DMS 273 (cell line): ENCODE measurements at regions not wholly inside any gene's neighbourhood (a gene's known extent, or its start where the extent isn't known, plus 50 kb on each side); places are given as distances from the start of the nearest gene placed in this dataset.
"Not testable (repeated sequence)": the region's sequence is repeated elsewhere in the genome, so short reads cannot be mapped to it uniquely, and the experiment has no call there.

Source experiments
- DNase-seq: peaks from one replicate; lab custom pipeline; 2025; ENCODE audit not compliant: unreplicated experiment; lab: John Stamatoyannopoulos, UW

- not testable (repeated sequence) for DNase-seq
Observed at GRCh38 chr9:105022545-105022944, 94.6 kb upstream of the ABCA1 start.

- no peak for DNase-seq
Observed at GRCh38 chr9:105023788-105024187, 95.8 kb upstream of the ABCA1 start.

- DNase-seq: no peak
Observed at GRCh38 chr9:105024529-105024928, 96.6 kb upstream of the ABCA1 start.

- no peak for DNase-seq
Observed at GRCh38 chr9:105026451-105026850, 98.5 kb upstream of the ABCA1 start.

DNA sequence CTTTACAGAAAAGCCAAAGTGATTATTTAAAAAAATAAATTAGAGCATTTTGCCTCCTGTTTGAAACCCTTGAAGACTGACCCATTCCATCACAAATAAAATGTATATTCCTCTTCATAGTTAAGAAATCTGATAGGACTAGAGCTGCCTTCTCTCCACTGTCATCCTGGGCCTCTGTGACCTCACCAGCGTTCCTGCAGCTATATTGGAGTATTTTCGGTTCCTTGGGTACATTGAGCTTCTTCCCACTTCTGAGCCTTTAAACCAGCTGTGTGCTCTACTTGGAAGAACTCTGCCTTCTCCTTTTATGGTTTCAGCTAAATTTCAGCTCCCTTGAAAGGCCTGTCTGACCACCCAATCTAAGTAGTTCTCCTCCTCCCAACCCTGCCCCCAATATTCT, 99.1 kb upstream of the ABCA1 start:
- no peak for DNase-seq

GRCh38 chr9:105030285-105030684, 102.3 kb upstream of the ABCA1 start:
- no peak for DNase-seq

GRCh38 chr9:105037139-105037538, 109.2 kb upstream of the ABCA1 start:
- no peak for DNase-seq

- DNase-seq: no peak
Observed at GRCh38 chr9:105038051-105038450, 110.1 kb upstream of the ABCA1 start.

DNA sequence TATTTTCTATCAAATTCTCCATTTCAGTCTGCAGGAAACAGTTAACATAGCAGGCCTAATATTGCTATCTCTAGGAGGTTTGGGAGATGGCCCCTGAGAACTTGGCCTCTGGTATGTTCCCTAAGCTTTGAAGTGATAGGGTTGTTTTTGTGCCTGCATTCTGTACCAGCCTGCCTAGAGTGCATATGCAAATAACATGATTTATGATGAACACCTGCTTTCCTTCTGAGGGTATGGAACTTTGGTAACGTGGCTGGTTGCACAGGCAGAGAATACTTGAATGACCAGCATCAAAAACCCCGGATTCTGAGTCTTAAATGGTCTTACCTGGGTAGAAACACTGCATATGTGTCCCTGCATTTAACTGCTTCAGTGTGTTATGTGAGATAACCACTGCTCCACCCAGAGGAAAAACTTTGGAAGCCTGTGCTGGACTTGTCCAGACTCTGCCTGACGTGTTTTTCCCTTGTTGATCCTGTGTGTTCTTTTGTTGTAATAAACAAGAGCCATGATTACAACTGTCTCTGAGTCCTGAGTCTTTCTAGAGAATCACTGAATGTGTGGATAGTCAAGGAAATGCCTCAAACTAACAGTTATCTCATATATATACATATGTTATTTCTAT, 111.3 kb upstream of the ABCA1 start:
- DNase-seq: peak; percentile 25

DNA sequence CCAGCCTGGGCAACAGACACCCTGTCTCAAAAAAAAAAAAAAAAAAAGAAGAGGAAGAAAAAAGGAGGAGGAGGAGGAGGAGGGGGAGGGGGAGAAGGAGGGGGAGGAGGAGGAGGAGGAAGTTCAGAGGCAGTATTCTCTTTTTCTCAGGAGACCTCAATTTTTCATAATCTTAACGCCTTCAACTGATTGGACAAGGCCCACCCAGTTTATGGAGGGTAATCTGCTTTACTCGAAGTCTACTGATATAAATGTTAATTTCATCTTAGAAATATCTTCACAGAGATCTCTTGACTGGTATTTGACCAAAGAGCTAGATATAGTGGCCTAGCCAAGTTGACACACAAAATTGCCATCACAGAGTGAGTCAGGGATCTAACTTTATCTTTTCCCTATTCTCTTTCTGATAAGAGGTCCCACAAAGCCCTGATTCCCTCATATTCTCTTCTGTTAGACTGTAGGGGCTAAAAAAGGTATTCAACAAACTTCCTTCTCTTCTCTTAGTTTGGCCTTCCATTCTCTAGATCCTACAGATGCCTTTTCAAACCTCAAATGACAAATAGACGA, 115.5 kb upstream of the ABCA1 start:
- no peak for DNase-seq

GRCh38 chr9:105044518-105044917, 116.6 kb upstream of the ABCA1 start:
- peak; percentile 13 for DNase-seq

- peak; percentile 59 for DNase-seq
Observed at GRCh38 chr9:105046907-105047741, 119.2 kb upstream of the ABCA1 start.

DNA sequence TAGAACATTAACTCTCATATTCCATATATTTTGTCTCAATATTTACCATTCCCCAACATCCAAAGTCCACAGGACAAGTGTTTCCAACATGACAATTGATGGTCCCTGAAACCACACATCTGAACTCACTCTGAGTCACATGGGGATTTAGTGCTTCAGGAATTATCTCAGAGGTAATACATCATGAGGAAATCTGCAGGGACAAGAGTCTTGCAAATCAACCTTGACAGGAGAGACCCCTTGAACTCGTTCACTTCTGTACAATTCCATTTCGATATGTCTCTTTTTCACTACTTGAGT, 119.7 kb upstream of the ABCA1 start:
- DNase-seq: no peak

DNA sequence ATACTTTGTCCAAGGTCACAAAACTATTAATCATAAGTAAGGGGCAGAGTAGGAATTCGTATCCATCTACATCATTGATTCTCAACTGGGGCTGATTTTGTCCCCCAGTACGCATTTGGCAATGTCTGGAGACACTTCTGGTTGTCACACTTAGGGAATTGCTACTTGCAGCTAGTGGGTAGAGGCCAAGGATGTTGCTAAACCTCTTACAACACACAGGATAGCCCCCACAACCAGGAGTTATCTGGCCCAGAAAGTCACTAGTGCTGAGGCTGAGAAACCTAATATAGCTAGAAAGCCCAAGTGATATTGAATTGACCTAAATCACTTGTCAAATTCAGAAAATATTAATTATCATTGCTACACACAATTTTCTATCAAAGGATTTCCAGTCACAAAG, 120.4 kb upstream of the ABCA1 start:
- no peak for DNase-seq

GRCh38 chr9:105050296-105050695, 122.3 kb upstream of the ABCA1 start:
- DNase-seq: no peak

DNA sequence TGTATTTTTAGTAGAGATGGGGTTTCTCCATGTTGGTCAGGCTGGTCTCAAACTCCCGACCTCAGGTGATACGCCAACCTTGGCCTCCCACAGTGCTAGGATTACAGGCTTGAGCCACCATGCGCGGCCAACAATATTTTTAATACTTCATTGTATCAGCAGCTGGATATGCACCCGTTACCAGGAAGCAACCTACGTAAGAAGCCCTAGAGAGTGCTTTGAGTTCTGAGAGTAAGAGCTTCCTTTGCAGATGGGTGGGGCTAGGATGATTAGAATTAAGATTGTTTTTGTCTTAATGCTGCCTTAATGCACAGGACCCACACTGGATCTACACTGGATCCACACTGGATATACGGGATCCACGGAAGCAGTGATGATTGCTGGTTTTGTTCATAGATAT, 123.9 kb upstream of the ABCA1 start:
- no peak for DNase-seq

DNA sequence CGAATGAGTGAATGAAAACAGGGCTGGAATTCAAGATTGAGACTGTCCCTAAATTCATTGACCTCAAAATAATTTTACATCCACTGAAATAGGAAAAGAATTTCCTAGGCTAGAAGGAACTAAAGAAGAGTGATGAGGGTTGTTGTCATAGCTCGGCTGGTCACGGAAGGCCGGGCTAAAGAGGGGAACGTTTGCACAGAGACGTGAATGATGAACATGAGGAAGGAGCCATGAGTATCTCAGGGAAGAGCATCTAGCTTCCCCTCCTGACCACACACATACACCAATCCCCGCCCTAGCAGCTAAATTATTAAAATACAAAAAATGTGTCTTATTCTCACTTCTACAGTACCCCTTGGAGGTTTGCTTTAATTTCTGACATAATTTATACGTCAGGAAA, 124.4 kb upstream of the ABCA1 start:
- no peak for DNase-seq

DNA sequence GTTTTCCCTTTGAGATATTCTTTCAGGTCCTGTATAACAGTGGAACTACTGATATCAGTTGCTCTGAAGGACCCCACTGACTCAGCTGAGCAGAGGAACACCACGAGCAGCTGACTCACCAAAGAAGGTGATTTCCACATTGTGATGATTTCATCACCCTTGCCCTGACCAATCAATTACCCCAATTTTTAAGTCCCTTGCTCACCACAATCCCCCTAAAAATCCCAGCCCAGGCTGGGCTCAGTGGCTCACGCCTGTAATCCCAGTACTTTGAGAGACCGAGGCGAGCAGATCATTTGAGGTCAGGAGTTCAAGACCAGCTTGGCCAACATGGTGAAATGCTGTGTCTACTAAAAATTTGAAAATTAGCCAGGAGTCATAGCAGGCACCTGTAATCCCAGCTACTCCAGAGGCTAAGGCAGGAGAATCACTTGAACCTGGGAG, 125.3 kb upstream of the ABCA1 start:
- DNase-seq: no peak

- DNase-seq: peak; percentile 21
Observed at GRCh38 chr9:105054491-105054890, 126.5 kb upstream of the ABCA1 start.

DNA sequence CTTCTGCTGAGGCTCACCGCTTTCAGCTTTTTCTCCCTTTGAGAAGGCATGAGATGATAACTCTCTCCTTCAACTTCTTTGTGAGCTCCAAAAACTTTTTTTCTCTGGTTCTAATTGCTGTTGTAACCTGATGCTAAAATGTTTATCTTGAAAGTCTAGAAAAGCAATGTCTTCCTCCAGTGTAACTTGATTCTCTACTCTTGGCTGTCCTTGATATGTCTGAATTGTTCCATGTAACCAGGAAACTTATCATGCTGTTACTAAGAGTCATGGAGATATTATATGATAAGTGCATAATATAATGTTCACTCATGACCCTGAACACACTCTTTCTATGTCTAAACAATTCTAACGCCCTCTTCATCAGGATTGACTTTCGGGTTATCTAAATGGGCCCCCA, 128.0 kb upstream of the ABCA1 start:
- no peak for DNase-seq

- DNase-seq: no peak
Observed at GRCh38 chr9:105057551-105057950, 129.6 kb upstream of the ABCA1 start.

DNA sequence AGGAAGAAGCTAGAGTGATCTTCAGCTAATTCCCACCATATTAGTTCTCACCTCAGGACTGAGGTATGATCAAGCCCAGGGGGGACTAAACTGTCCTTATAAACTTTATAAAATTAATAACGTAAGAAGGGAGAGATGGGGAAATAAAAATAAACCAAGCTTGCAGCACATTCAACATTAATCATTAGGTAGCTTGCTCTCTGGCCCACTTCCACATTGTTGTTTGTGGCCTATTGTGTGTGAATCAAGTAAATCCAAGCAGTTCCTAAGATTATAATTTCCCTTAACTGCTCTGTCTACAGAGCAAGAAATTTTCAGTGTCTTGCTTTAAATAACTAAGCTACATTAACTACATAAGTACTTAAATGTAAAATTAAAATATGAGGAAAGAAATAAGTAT, 131.3 kb upstream of the ABCA1 start:
- no peak for DNase-seq
